ENCODE measurements at regions not wholly inside any gene's neighbourhood (a gene's known extent, or its start where the extent isn't known, plus 50 kb on each side); places are given as distances from the start of the nearest gene placed in this dataset.

- TF ChIP-seq POLR2AphosphoS5 (IDR thresholded peaks at IDR 0.05) = no peak
- TF ChIP-seq POLR2A (IDR thresholded peaks at IDR 0.05) = no peak
- TF ChIP-seq CTCF (IDR thresholded peaks at IDR 0.05) = no peak
Observed at GRCh38 chr4:123090886-123091285, 168.5 kb upstream of the NUDT6 start.
